GDM1 (cell line): ENCODE measurements at regions not wholly inside any gene's neighbourhood (a gene's known extent, or its start where the extent isn't known, plus 50 kb on each side); places are given as distances from the start of the nearest gene placed in this dataset.

Experiments
- DNase-seq: peaks from one replicate; lab custom pipeline; 2025; lab: John Stamatoyannopoulos, UW

GRCh38 chr9:118414676-118415075 is 710.5 kb downstream of the TLR4 start:
- DNase-seq: no peak

GRCh38 chr9:118418887-118419565 is 714.8 kb downstream of the TLR4 start:
- no peak for DNase-seq

GRCh38 chr9:118419676-118420075 is 715.5 kb downstream of the TLR4 start:
- no peak for DNase-seq

- no peak for DNase-seq
Measured at GRCh38 chr9:118422508-118422907, 718.3 kb downstream of the TLR4 start.

- no peak for DNase-seq
Measured at GRCh38 chr9:118423021-118423420, 718.8 kb downstream of the TLR4 start.

GRCh38 chr9:118423721-118424120 is 719.5 kb downstream of the TLR4 start:
- DNase-seq: no peak

GRCh38 chr9:118426772-118427171 is 722.6 kb downstream of the TLR4 start:
- no peak for DNase-seq

- no peak for DNase-seq
Measured at GRCh38 chr9:118438810-118439209, 734.6 kb downstream of the TLR4 start.

GRCh38 chr9:118439441-118439840 is 735.2 kb downstream of the TLR4 start:
- DNase-seq: no peak

- DNase-seq: no peak
Measured at GRCh38 chr9:118444403-118444802, 740.2 kb downstream of the TLR4 start.

GRCh38 chr9:118446943-118447639 is 742.9 kb downstream of the TLR4 start:
- DNase-seq: no peak

GRCh38 chr9:118449554-118449953 is 745.4 kb downstream of the TLR4 start:
- DNase-seq: no peak

- DNase-seq: no peak
Measured at GRCh38 chr9:118455259-118455658, 751.1 kb downstream of the TLR4 start.

GRCh38 chr9:118455788-118456187 is 751.6 kb downstream of the TLR4 start:
- no peak for DNase-seq

- no peak for DNase-seq
Measured at GRCh38 chr9:118457171-118458000, 753.2 kb downstream of the TLR4 start.

- DNase-seq: no peak
Measured at GRCh38 chr9:118459913-118460312, 755.7 kb downstream of the TLR4 start.

- no peak for DNase-seq
Measured at GRCh38 chr9:118463419-118463818, 759.2 kb downstream of the TLR4 start.

GRCh38 chr9:118473521-118473920 is 769.3 kb downstream of the TLR4 start:
- DNase-seq: no peak

- DNase-seq: no peak
Measured at GRCh38 chr9:118478752-118479151, 774.5 kb downstream of the TLR4 start.

- no peak for DNase-seq
Measured at GRCh38 chr9:118482306-118482705, 778.1 kb downstream of the TLR4 start.

GRCh38 chr9:118483677-118484076 is 779.5 kb downstream of the TLR4 start:
- no peak for DNase-seq

- no peak for DNase-seq
Measured at GRCh38 chr9:118503236-118503635, 799.0 kb downstream of the TLR4 start.

- no peak for DNase-seq
Measured at GRCh38 chr9:118510711-118511110, 806.5 kb downstream of the TLR4 start.
